Endometrium (tissue), 2 donors: ENCODE measurements at regions not wholly inside any gene's neighbourhood (a gene's known extent, or its start where the extent isn't known, plus 50 kb on each side); places are given as distances from the start of the nearest gene placed in this dataset.
"Not testable (repeated sequence)": the region's sequence is repeated elsewhere in the genome, so short reads cannot be mapped to it uniquely, and the experiment has no call there.

ENCODE experiments used
- FAIRE-seq: peaks from 2 replicates; lab custom pipeline; 2012; peaks lifted over from hg19 to GRCh38; lab: Jason Lieb, UNC
- donor health status: control.
- donor health status: control.

GRCh38 chr3:31185062-31185357 lies 290.5 kb upstream of the GADL1 start:
- FAIRE-seq: no peak

- FAIRE-seq: no peak
These were observed 291.6 kb upstream of the GADL1 start for GRCh38 chr3:31186041-31186440.

GRCh38 chr3:31187380-31187779 lies 292.9 kb upstream of the GADL1 start:
- FAIRE-seq: no peak

GRCh38 chr3:31188112-31188511 lies 293.7 kb upstream of the GADL1 start:
- FAIRE-seq: no peak

GRCh38 chr3:31189330-31189729 lies 294.9 kb upstream of the GADL1 start:
- FAIRE-seq: no peak

GRCh38 chr3:31189971-31190370 lies 295.5 kb upstream of the GADL1 start:
- no peak for FAIRE-seq

GRCh38 chr3:31191354-31191753 lies 296.9 kb upstream of the GADL1 start:
- no peak for FAIRE-seq

GRCh38 chr3:31193429-31193828 lies 299.0 kb upstream of the GADL1 start:
- FAIRE-seq: no peak

- no peak for FAIRE-seq
These were observed 299.4 kb upstream of the GADL1 start for GRCh38 chr3:31193871-31194270.

GRCh38 chr3:31196261-31196660 lies 301.8 kb upstream of the GADL1 start:
- no peak for FAIRE-seq

- peak; percentile 88 for FAIRE-seq
These were observed 302.5 kb upstream of the GADL1 start for GRCh38 chr3:31196881-31197364.

- no peak for FAIRE-seq
These were observed 303.5 kb upstream of the GADL1 start for GRCh38 chr3:31197941-31198340.

- FAIRE-seq: no peak
These were observed 304.4 kb upstream of the GADL1 start for GRCh38 chr3:31198890-31199289.

GRCh38 chr3:31203960-31204795 lies 309.7 kb upstream of the GADL1 start:
- no peak for FAIRE-seq

- FAIRE-seq: not testable (repeated sequence)
These were observed 310.3 kb upstream of the GADL1 start for GRCh38 chr3:31204796-31205056.

GRCh38 chr3:31210068-31210645 lies 315.7 kb upstream of the GADL1 start:
- no peak for FAIRE-seq

- FAIRE-seq: no peak
These were observed 318.7 kb upstream of the STT3B start for GRCh38 chr3:31213869-31214486.

- no peak for FAIRE-seq
These were observed 314.6 kb upstream of the STT3B start for GRCh38 chr3:31218082-31218481.

GRCh38 chr3:31219131-31219843 lies 313.4 kb upstream of the STT3B start:
- no peak for FAIRE-seq

GRCh38 chr3:31220431-31220830 lies 312.3 kb upstream of the STT3B start:
- no peak for FAIRE-seq

- no peak for FAIRE-seq
These were observed 309.4 kb upstream of the STT3B start for GRCh38 chr3:31223278-31223677.

GRCh38 chr3:31224936-31225335 lies 307.8 kb upstream of the STT3B start:
- FAIRE-seq: no peak

- no peak for FAIRE-seq
These were observed 306.8 kb upstream of the STT3B start for GRCh38 chr3:31225923-31226322.
